Right lobe of liver (tissue), 6 donors: ENCODE measurements at regions not wholly inside any gene's neighbourhood (a gene's known extent, or its start where the extent isn't known, plus 50 kb on each side); places are given as distances from the start of the nearest gene placed in this dataset.

Experiments
- ATAC-seq, 4 donors: fragments of 200-7000 bp; cut with Tn5 transposase; one replicate each; pipeline ENCODE4 v1.9.1; 2020; ENCODE audit warnings: mild to moderate bottlenecking in 4 of 4, moderate library complexity in 4 of 4
- DNase-seq, 3 donors: peaks; one replicate each; pipeline ENCODE4 v3.0.0-alpha.2; 2020
- H3K27ac ChIP-seq, 3 donors: fragments of 200-600 bp; one replicate each; pipeline ENCODE4 v1.8.0; 2022
- H3K27me3 ChIP-seq, 2 donors: fragments of 200-600 bp; one replicate each; pipeline ENCODE4 v1.8.0; 2022
- H3K36me3 ChIP-seq, 4 donors: fragments of 200-600 bp; sonication (generic) in 1 of 4; one replicate each; pipeline versions ENCODE4 v1.5.1 to v1.8.0; 2017 to 2022; ENCODE audit warnings: control low read depth in 1 of 4
- H3K4me1 ChIP-seq, 4 donors: fragments of 200-600 bp; sonication (generic) in 1 of 4; one replicate each; pipeline versions ENCODE4 v1.5.1 to v1.8.0; 2017 to 2022; ENCODE audit warnings: control low read depth in 1 of 4
- H3K4me3 ChIP-seq, 3 donors: fragments of 200-600 bp; one replicate each; pipeline ENCODE4 v1.8.0; 2022
- H3K9me3 ChIP-seq, 4 donors: fragments of 200-600 bp; sonication (generic) in 1 of 4; one replicate each; pipeline versions ENCODE4 v1.5.1 to v1.8.0; 2017 to 2022; ENCODE audit warnings: control low read depth in 1 of 4
- POLR2A ChIP-seq: fragments of 450-650 bp; IDR thresholded peaks from one replicate; pipeline ENCODE4 v1.6.1; 2017; ENCODE audit warnings: antibody characterized with exemption, mild to moderate bottlenecking
- WGBS: methylation state at CpG from one replicate; pipeline ENCODE4 v1.1.6; 2018; ENCODE audit warnings: low coverage, low lambda C conversion rate; ENCODE audit not compliant: insufficient coverage; ENCODE audit errors: missing lambda C conversion rate; 5-methylcytosine and 5-hydroxymethylcytosine counted together
- intact Hi-C, 2 donors: fragments of 100-400 bp; cut with DNase I; formaldehyde crosslinking; loops; one replicate each; pipeline versions ENCODE4 v1.11.2 to v1.14.1; 2022
- TF ChIP-seq, protein P1 (sequence below), 4 donors: fragments of 200-600 bp in 3 of 4; fragments of 450-650 bp in 1 of 4; IDR thresholded peaks; one replicate each; pipeline versions ENCODE4 v1.5.1 to v1.8.0; 2016 to 2022; ENCODE audit warnings: antibody characterized with exemption in 4 of 4, mild to moderate bottlenecking in 2 of 4
- donor health status: DM: no; HTN: yes; CAD: no.
- donor health status: DM: no; HTN: no; CAD: no.
- donor health status: DM: no; HTN: no; CAD: no.
- donor health status: DM: no; HTN: yes; CAD: no.
- donor health status: DM: no; HTN: yes; CAD: no.

DNA sequence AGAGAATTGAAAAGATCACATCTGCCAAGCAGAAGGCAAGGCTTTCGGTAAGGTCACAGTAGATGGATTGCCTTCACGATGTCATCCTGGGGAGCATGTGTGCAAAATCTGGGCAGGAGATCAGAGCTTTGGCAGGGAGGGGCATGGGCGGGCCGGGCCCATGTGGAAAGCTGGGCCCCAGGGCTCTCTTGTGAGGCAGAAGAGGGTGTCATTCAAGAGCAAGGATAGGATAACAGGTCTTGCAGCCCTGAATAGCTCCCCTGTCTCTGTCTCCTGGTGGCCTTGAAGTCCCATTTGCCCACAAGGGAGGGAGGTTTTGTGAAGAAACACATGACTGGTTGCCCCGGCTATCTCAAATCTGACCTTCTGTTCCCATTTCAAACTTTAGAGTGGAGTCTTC lies 172.0 kb downstream of the OPA1 start:
- no peak for DNase-seq
- Histone ChIP-seq H3K4me3 (no peak overlapping the region), H3K36me3 (no peaks in the 10 kb centered on the region), H3K4me1 (no peaks in the 10 kb centered on the region), H3K27ac (no peak overlapping the region), H3K27me3 (no peaks in the 10 kb centered on the region), H3K9me3 (no peaks in the 10 kb centered on the region)
- TF ChIP-seq POLR2A = no peak
- TF ChIP-seq, protein P1, sequence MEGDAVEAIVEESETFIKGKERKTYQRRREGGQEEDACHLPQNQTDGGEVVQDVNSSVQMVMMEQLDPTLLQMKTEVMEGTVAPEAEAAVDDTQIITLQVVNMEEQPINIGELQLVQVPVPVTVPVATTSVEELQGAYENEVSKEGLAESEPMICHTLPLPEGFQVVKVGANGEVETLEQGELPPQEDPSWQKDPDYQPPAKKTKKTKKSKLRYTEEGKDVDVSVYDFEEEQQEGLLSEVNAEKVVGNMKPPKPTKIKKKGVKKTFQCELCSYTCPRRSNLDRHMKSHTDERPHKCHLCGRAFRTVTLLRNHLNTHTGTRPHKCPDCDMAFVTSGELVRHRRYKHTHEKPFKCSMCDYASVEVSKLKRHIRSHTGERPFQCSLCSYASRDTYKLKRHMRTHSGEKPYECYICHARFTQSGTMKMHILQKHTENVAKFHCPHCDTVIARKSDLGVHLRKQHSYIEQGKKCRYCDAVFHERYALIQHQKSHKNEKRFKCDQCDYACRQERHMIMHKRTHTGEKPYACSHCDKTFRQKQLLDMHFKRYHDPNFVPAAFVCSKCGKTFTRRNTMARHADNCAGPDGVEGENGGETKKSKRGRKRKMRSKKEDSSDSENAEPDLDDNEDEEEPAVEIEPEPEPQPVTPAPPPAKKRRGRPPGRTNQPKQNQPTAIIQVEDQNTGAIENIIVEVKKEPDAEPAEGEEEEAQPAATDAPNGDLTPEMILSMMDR (IDR thresholded peaks at IDR 0.05) = no peak
- ATAC-seq = no peak
- intact Hi-C loops = no loop called here
- WGBS = 76% methylated on average over 2 of the region's 5 CpGs

DNA sequence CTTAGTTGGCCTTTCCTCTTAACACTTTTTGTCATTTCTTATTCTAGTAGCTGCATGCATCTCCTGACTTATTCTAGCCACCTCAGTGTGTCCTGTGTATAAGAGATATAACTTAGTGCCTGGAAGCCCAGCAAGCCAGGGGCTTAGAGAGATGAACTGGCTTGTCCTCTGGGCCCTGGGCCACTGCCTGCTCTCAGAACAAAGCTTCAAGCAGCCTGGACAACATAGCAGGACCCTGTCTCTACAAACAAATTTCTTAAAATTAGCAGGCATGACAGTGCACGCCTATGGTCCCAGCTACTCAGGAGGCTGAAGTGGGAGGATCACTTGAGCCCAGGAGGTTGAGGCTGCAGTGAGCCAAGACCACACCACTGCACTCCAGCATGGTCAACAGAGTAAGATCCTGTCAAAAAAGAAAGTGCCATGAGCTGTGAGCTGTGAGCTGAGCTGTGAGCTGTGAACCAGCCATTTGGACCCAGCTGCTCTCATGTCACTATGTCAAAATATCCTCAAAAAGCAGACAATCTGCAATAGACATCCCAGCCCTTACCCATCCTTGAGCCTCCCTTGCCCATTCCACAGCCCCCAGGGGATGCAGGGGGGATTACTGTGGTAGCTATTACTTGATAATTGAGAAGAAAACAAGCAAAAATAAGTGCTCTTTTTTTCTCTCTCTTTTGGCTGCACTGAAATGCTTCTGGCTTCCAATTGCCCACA lies 174.5 kb downstream of the OPA1 start:
- no peaks in the 10 kb centered on the region for H3K4me1 ChIP-seq
- H3K36me3 ChIP-seq = no peaks in the 10 kb centered on the region
- TF ChIP-seq, protein P1 (IDR thresholded peaks at IDR 0.05) = no peak
- TF ChIP-seq POLR2A = no peak
- no peak overlapping the region for H3K27ac ChIP-seq
- no peak for ATAC-seq
- H3K27me3 ChIP-seq = no peaks in the 10 kb centered on the region
- intact Hi-C loops = no loop called here
- H3K9me3 ChIP-seq = no peaks in the 10 kb centered on the region
- DNase-seq = no peak
- no peak overlapping the region for H3K4me3 ChIP-seq
- WGBS = 100% methylated on average over 1 of the region's 1 CpG

DNA sequence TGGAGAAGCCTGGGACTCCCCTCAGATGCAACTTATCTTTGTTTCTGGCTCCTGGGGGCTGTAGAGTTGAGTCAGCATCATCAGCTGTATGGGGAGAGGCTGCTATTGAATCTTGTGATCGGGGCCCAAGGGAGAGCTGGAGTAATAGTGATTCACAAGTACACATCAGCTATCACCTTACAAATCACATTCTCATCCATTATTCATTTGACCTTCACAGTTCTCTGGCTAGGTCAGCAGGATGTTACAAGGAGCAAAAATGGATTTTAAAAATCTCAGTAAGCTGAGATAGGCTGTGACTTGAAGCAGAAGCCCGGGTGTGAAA lies 175.0 kb downstream of the OPA1 start:
- H3K27me3 ChIP-seq = no peaks in the 10 kb centered on the region
- H3K4me3 ChIP-seq = no peak overlapping the region
- no peak for ATAC-seq
- DNase-seq = no peak
- no peak overlapping the region for H3K27ac ChIP-seq
- no peak for TF ChIP-seq POLR2A
- TF ChIP-seq, protein P1 (IDR thresholded peaks at IDR 0.05) = no peak
- intact Hi-C loops = no loop called here
- H3K9me3 ChIP-seq = no peaks in the 10 kb centered on the region
- 63% methylated on average over 2 of the region's 2 CpGs for WGBS
- no peaks in the 10 kb centered on the region for H3K4me1 ChIP-seq
- H3K36me3 ChIP-seq = no peaks in the 10 kb centered on the region

DNA sequence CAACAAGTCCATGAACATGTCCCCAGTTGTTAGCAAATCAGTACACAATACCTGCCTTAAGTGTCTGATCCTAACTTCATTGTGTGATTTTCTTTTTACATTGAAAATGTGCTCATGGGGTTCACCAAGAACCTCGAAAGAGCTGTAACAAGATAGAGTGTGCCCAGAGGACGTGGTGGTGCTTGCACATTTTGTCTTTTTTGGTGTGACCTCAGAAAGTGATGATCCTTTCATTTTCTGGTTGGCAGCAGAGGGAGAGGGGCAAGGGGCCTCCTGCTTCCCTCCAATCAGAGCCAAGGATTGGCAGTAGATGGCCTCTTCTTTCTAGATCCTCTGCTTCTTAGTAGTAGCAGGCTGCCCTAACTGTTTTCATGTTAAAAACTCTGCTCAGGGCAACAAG lies 176.4 kb downstream of the OPA1 start:
- H3K27ac ChIP-seq = no peak overlapping the region
- no peaks in the 10 kb centered on the region for H3K4me1 ChIP-seq
- no peak overlapping the region for H3K4me3 ChIP-seq
- DNase-seq = no peak
- 87% methylated on average over 2 of the region's 2 CpGs for WGBS
- H3K27me3 ChIP-seq = no peaks in the 10 kb centered on the region
- TF ChIP-seq, protein P1 (IDR thresholded peaks at IDR 0.05) = no peak
- no peak for TF ChIP-seq POLR2A
- no peak for ATAC-seq
- intact Hi-C loops = no loop called here
- H3K9me3 ChIP-seq = no peaks in the 10 kb centered on the region
- no peaks in the 10 kb centered on the region for H3K36me3 ChIP-seq
